GM12878 (cell line): ENCODE measurements at regions not wholly inside any gene's neighbourhood (a gene's known extent, or its start where the extent isn't known, plus 50 kb on each side); places are given as distances from the start of the nearest gene placed in this dataset.

Experiments
- ATAC-seq: fragments of 200-7000 bp; cut with Tn5 transposase; 3 replicates; pipeline ENCODE4 v1.9.1; 2020; ENCODE audit warnings: mild to moderate bottlenecking, moderate library complexity
- BruUV-seq: library from RNA; stranded (reverse); fragments of 400-500 nt; replicated peaks from 2 replicates; lab custom pipeline; 2021; lab: Mats Ljungman, UMichigan
- CTCF ChIA-PET: fragments of 300-600 bp; sonication (Branson Sonifier 250); formaldehyde crosslinking; extraction: SDS; loops from one replicate; lab custom pipeline; 2021; ENCODE audit warnings: inconsistent platforms; lab: Yijun Ruan, JAX
- POLR2A ChIA-PET: fragments of 350-600 bp; formaldehyde crosslinking; extraction: SDS; loops from one replicate; lab custom pipeline; 2021; ENCODE audit warnings: inconsistent platforms; lab: Charles Lee
- RAD21 ChIA-PET: fragments of 300-600 bp; sonication (Branson Sonifier 250); formaldehyde crosslinking; loops from one replicate; lab custom pipeline; 2023; ENCODE audit warnings: antibody characterized with exemption; ENCODE audit not compliant: unreplicated experiment; lab: Charles Lee
- SMC1A ChIA-PET: fragments of 300-600 bp; sonication (Branson Sonifier 250); formaldehyde crosslinking; loops from one replicate; lab custom pipeline; 2023; ENCODE audit not compliant: unreplicated experiment, uncharacterized antibody; lab: Charles Lee
- DNase-seq: peaks from one replicate; pipeline ENCODE4 v3.0.0-alpha.2; 2011; ENCODE audit warnings: low read depth, low spot score
- FAIRE-seq: peaks from 3 replicates; lab custom pipeline; 2011; peaks lifted over from hg19 to GRCh38; lab: Jason Lieb, UNC
- H2AFZ ChIP-seq: 2 replicates; pipeline ENCODE4 v1.6.0; 2011; ENCODE audit warnings: low read depth, low read length, control low read depth; ENCODE audit not compliant: control insufficient read depth
- H3K27ac ChIP-seq: 2 replicates; pipeline ENCODE4 v1.5.1; 2011; ENCODE audit warnings: control low read depth; ENCODE audit not compliant: control insufficient read depth, insufficient read depth
- H3K27me3 ChIP-seq, 2 experiments: replicated peaks in 1 of 2; 2 replicates each; pipeline versions ENCODE4 v1.6.0 to v1.6.1; 2011; ENCODE audit warnings: low read length in 1 of 2; ENCODE audit not compliant: control insufficient read depth in 2 of 2, insufficient read depth in 2 of 2
- H3K36me3 ChIP-seq, 2 experiments: 2 replicates each; pipeline ENCODE4 v1.5.1; 2011; ENCODE audit warnings: low read length in 1 of 2; ENCODE audit not compliant: control insufficient read depth in 2 of 2, insufficient read depth in 2 of 2
- H3K4me1 ChIP-seq: 2 replicates; pipeline ENCODE4 v1.6.1; 2011; ENCODE audit warnings: mild to moderate bottlenecking, low read length, moderate library complexity, mixed read lengths; ENCODE audit not compliant: control insufficient read depth, insufficient read depth
- H3K4me2 ChIP-seq: 2 replicates; pipeline ENCODE4 v1.6.0; 2011; ENCODE audit warnings: control low read depth; ENCODE audit not compliant: control insufficient read depth, insufficient read depth
- H3K4me3 ChIP-seq: fragments of 200-600 bp; sonication (generic); 2 replicates; pipeline ENCODE4 v1.5.1; 2016
- H3K79me2 ChIP-seq: 2 replicates; pipeline ENCODE4 v1.6.0; 2011; ENCODE audit warnings: low read length; ENCODE audit not compliant: control insufficient read depth, insufficient read depth
- H3K9ac ChIP-seq: 2 replicates; pipeline ENCODE4 v1.8.0; 2011; ENCODE audit warnings: low read length, control low read depth, mixed read lengths; ENCODE audit not compliant: control insufficient read depth, insufficient read depth
- H3K9me3 ChIP-seq: replicated peaks from 3 replicates; pipeline ENCODE4 v1.5.1; 2011; ENCODE audit warnings: mild to moderate bottlenecking, low read length; ENCODE audit not compliant: control insufficient read depth, insufficient read depth
- H4K20me1 ChIP-seq: 2 replicates; pipeline ENCODE4 v1.6.0; 2011; ENCODE audit not compliant: control insufficient read depth, insufficient read depth
- BCL11A ChIP-seq: IDR thresholded peaks from 2 replicates; pipeline ENCODE4 v1.6.1; 2011; ENCODE audit warnings: low read depth, low read length
- HDAC2 ChIP-seq: fragments of 200-600 bp; sonication (generic); IDR thresholded peaks from 2 replicates; pipeline ENCODE4 v1.6.1; 2017
- KDM1A ChIP-seq: fragments of 200-600 bp; sonication (generic); IDR thresholded peaks from 2 replicates; pipeline ENCODE4 v1.6.1; 2016; ENCODE audit warnings: borderline replicate concordance
- RBBP5 ChIP-seq: fragments of 200-600 bp; sonication (generic); conservative IDR thresholded peaks from 2 replicates; pipeline ENCODE4 v1.6.1; 2016
- RCOR1 ChIP-seq: conservative IDR thresholded peaks from 2 replicates; pipeline ENCODE4 v1.6.1; 2012; ENCODE audit warnings: low read depth, low read length, improper control_type of control experiment
- SP1 ChIP-seq: IDR thresholded peaks from one replicate; pipeline ENCODE4 v1.6.1; 2011; ENCODE audit warnings: low read depth, low read length
- SREBF2 ChIP-seq: IDR thresholded peaks from 2 replicates; pipeline ENCODE4 v1.6.1; 2012; ENCODE audit warnings: mild to moderate bottlenecking, low read length
- SRF ChIP-seq, 2 experiments: IDR thresholded peaks; 2 replicates each; pipeline ENCODE4 v1.6.1; 2011; ENCODE audit warnings: low read depth in 2 of 2, low read length in 2 of 2, mild to moderate bottlenecking in 1 of 2, moderate library complexity in 1 of 2
- TCF3 ChIP-seq: IDR thresholded peaks from 2 replicates; pipeline ENCODE4 v1.6.1; 2012; ENCODE audit warnings: low read depth, mild to moderate bottlenecking, low read length, borderline replicate concordance; ENCODE audit not compliant: insufficient read depth
- ZZZ3 ChIP-seq: IDR thresholded peaks from 2 replicates; pipeline ENCODE4 v1.6.1; 2011; ENCODE audit warnings: low read depth; ENCODE audit not compliant: control insufficient read depth, insufficient read length
- WGBS: methylation state at CpG from one replicate; pipeline ENCODE4 v1.1.6; 2016; ENCODE audit warnings: low lambda C conversion rate; ENCODE audit not compliant: insufficient replicate concordance, insufficient coverage; ENCODE audit errors: missing lambda C conversion rate; 5-methylcytosine and 5-hydroxymethylcytosine counted together
- in situ Hi-C: fragments of 300-500 bp; cut with MboI; formaldehyde crosslinking; loops from 9 replicates; pipeline ENCODE4 v1.14.3; 2018; ENCODE audit warnings: mixed read lengths
- intact Hi-C: fragments of 100-400 bp; cut with micrococcal nuclease; formaldehyde crosslinking; loops from one replicate; pipeline ENCODE4 v1.14.2; 2022; ENCODE audit not compliant: unreplicated experiment
- TF ChIP-seq, protein P1 (sequence below): fragments of 450-650 bp; IDR thresholded peaks from 2 replicates; pipeline ENCODE4 v1.6.1; 2016; ENCODE audit warnings: mild to moderate bottlenecking
- TF ChIP-seq, protein P2 (sequence below): fragments of 450-650 bp; formaldehyde crosslinking; IDR thresholded peaks from 2 replicates; pipeline ENCODE4 v1.4.0; 2022; ENCODE audit warnings: mild to moderate bottlenecking, moderate library complexity

DNA sequence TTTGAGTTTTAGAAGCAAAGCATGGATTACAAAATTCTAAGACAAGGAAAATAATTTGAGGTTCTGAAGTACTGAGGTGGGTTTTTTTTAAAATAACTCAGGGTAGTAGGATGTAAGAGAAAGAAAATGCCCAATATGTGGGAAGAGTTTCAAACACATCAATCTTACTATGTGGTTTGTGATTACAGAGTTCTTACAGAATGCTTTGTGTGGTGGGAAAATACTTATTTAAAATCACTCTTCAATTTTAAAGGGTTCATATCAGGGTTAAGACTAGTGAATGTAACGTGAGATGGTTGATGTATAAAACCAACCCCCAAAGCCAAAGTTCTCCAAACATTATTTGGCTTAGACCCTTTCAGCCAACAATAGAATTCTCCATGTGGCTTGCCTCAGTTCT lies 173.5 kb downstream of the UBE2E3 start:
- no peak for TF ChIP-seq SRF (IDR thresholded peaks at IDR 0.05; ENCODE audit: low read depth in 2 of 2, low read length in 2 of 2)
- no peak for TF ChIP-seq SREBF2
- TF ChIP-seq, protein P1, sequence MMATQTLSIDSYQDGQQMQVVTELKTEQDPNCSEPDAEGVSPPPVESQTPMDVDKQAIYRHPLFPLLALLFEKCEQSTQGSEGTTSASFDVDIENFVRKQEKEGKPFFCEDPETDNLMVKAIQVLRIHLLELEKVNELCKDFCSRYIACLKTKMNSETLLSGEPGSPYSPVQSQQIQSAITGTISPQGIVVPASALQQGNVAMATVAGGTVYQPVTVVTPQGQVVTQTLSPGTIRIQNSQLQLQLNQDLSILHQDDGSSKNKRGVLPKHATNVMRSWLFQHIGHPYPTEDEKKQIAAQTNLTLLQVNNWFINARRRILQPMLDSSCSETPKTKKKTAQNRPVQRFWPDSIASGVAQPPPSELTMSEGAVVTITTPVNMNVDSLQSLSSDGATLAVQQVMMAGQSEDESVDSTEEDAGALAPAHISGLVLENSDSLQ: no peak
- TF ChIP-seq RBBP5: no peak
- TF ChIP-seq HDAC2: no peak
- TF ChIP-seq, protein P2, sequence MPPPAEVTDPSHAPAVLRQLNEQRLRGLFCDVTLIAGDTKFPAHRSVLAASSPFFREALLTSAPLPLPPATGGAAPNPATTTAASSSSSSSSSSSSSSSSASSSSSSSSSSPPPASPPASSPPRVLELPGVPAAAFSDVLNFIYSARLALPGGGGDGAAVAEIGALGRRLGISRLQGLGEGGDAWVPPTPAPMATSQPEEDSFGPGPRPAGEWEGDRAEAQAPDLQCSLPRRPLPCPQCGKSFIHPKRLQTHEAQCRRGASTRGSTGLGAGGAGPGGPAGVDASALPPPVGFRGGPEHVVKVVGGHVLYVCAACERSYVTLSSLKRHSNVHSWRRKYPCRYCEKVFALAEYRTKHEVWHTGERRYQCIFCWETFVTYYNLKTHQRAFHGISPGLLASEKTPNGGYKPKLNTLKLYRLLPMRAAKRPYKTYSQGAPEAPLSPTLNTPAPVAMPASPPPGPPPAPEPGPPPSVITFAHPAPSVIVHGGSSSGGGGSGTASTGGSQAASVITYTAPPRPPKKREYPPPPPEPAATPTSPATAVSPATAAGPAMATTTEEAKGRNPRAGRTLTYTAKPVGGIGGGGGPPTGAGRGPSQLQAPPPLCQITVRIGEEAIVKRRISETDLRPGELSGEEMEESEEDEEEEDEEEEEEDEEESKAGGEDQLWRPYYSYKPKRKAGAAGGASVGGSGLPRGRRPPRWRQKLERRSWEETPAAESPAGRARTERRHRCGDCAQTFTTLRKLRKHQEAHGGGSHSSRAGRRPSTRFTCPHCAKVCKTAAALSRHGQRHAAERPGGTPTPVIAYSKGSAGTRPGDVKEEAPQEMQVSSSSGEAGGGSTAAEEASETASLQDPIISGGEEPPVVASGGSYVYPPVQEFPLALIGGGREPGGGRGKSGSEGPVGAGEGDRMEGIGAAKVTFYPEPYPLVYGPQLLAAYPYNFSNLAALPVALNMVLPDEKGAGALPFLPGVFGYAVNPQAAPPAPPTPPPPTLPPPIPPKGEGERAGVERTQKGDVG (CRISPR knock-in tag): no peak
- TF ChIP-seq BCL11A: no peak
- TF ChIP-seq SP1: no peak
- TF ChIP-seq KDM1A: no peak
- no peak for TF ChIP-seq RCOR1
- TF ChIP-seq TCF3: no peak
- TF ChIP-seq ZZZ3: no peak
- TF ChIP-seq, all 136 proteins: peak for 0
- H3K27me3 ChIP-seq: no peaks in the 10 kb centered on the region
- no peak overlapping the region for H3K4me3 ChIP-seq
- 90% methylated on average over 1 of the region's 1 CpG for WGBS
- H3K4me2 ChIP-seq: no peak overlapping the region
- no peak for FAIRE-seq
- no peaks in the 10 kb centered on the region for H4K20me1 ChIP-seq
- RAD21 ChIA-PET: interaction anchor here (1.1 to 1.6 kb wide), 2 partner anchors 32 to 46 kb away, joined by 4 read pairs; no protein-coding TSS in a partner anchor
- no peak for DNase-seq
- BruUV-seq: no TSS peak
- H2AFZ ChIP-seq: no peak overlapping the region
- H3K9ac ChIP-seq: no peak overlapping the region
- peaks cover 5% of the 10 kb centered on the region for H3K9me3 ChIP-seq
- in situ Hi-C loops: no loop called here
- H3K79me2 ChIP-seq: no peaks in the 10 kb centered on the region
- CTCF ChIA-PET: interaction anchor here (1.9 kb wide), 1 partner anchor 49 kb away, joined by 11 read pairs; no protein-coding TSS in a partner anchor
- POLR2A ChIA-PET: interaction anchor here (1.8 kb wide), 1 partner anchor 16 kb away, joined by 4 read pairs; no protein-coding TSS in a partner anchor
- intact Hi-C loops: no loop called here
- H3K4me1 ChIP-seq: no peaks in the 10 kb centered on the region
- no peak overlapping the region for H3K27ac ChIP-seq
- SMC1A ChIA-PET: interaction anchor here (1.3 kb wide), 1 partner anchor 50 kb away, joined by 4 read pairs; no protein-coding TSS in a partner anchor
- no peak for ATAC-seq
- no peaks in the 10 kb centered on the region for H3K36me3 ChIP-seq
